HS-27A (cell line): ENCODE measurements at regions not wholly inside any gene's neighbourhood (a gene's known extent, or its start where the extent isn't known, plus 50 kb on each side); places are given as distances from the start of the nearest gene placed in this dataset.
A peak's percentile ranks its signal among the peaks of the same experiment; 100 is the strongest.

ENCODE experiments used
- DNase-seq: peaks from one replicate; pipeline ENCODE4 v3.0.0-alpha.2; 2012; ENCODE audit warnings: low read depth, missing footprints

DNA sequence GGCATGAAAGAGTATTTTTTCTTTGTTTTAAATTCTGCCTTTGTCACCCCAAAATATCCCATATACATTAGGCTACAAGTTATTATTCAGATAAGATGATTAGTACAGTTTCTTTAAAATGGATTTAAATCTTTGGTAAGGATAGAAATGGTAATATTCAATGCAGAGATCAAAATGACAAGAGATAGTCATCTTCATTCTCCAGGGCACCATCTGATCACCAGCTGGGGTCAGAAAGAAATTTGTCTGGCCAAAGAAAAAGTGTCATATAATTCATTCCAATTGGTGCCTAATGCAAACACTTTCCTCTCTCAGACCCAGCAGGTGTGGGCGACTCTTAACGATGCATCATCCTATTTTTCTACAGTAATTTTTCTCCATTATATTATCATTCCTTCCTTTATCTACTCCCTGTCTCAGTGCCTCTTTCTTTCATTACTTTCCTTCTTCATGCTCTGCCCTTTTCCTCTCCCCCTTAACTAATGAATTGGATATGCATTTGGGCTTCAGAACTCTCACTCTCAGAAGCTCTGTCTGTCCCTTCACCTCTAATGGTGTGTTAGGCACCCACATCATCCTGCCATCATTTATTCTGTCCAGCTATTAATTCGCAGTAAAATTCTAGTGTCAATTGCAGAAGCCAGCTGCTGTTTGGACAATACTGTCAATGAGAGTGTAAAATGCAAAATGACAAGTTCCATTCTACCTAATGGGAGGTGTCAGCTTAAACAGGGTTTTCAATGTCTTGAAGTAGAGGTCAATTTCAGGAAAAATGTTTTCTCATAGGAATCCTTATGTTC, 570.5 kb downstream of the TDRD15 start:
- no peak for DNase-seq

DNA sequence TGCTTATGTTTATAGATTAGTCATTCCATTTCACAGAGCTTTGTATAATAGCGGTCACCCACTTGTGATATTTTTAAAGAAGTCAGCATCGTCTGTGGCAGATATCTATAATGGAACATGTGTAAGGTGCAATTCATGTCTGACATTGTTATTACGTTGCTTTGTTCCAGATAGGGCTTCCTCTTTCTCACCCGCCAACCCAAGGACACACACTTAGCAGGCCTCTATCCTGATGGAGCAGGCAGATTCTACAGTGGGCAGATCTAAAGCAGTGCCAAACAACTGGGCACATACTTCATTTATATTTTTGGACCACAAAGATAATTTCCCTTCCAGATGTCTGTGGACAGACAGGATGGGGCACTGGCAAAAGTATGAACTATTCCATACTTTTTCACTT, 573.1 kb downstream of the TDRD15 start:
- no peak for DNase-seq

DNA sequence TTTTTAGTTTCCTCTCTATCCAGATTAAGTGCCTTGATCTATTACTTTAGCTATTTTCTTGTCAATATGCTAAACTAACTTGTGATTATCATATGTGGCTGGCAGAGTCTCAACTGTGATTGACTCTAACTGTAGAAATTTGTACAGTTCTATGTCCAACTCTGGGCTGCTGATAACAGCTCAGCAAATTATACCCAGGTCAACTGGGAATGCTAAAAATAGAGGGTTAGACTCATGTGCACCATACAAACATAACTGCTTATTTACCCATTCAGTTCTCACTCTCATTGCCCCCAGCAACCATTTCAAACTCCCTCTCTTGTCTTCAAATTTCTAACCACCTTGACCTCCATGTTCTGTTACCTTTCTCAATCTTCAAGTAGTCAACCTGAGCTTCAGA, 576.9 kb downstream of the TDRD15 start:
- no peak for DNase-seq

DNA sequence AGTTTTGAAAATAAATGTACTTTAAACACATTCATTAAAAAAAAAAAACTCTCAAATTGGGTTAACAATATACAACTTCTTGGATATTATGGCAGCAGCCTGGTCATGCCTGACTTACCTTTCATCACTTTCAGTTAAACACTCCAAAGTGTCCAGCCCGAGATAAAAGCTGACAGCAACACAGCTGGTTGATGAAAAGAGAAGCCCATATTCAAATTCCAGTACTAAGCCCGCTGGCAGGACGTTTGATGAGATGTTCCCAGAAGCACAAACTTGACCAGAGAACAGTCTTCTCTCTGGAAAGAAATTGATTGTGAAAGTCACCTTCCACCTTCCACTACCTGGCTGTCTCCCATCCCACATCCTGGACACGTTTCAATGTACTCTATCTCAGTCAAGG, 586.3 kb downstream of the TDRD15 start:
- no peak for DNase-seq

DNA sequence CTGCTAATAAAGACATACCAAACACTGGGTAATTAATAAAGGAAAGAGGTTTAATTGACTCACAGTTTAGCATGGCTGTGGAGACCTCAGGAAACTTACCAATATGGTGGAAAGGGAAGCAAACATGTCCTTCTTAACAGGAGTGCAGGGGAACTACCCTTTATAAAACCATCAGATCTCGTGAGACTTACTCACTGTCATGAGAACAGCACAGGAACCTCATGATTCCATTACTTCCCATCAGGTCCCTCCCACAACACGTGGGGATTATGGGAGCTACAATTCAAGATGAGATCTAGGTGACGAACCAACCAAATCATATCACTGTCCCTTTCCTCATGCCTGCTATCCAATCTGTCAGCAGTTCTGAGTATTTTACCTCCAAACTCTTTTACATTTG, 586.7 kb downstream of the TDRD15 start:
- DNase-seq: no peak

DNA sequence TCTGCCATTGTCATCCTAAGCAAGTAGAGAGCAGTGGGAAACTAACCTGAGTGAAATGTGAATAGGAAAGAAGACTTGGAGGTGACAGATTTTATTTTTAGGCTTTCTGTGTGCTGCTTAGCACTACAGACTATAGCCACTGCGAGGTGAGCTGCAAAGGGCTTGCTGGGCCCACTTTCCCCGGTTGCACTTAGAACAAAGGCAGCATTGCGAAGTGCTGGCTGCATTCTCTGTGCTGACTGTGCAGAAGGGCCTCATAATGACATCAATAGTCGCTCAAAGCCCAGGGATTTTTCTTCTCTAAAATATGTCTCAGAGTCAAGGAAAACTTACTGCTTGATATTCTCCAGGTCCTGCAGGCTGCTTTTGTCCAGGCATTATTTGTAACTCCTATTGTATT, 592.1 kb downstream of the TDRD15 start:
- DNase-seq: no peak

DNA sequence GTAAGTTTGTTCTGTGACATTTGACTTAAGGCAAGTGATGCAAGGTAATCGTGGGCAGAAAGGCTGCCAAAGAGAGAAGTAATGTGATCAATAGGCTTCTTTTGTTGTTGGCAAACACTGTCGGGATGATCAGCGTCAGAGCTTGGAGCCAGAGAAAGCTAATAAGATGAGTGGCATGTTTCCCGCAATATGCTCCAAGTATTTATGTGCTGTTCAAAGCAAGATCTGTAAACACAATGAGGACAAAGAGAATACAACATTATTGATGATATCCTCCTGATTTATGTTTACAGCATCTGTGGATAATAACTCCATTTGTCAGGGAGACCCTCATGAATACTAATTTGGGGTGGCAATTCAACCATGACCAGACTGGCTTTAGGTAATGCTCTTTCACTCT, 603.3 kb downstream of the TDRD15 start:
- DNase-seq: no peak

DNA sequence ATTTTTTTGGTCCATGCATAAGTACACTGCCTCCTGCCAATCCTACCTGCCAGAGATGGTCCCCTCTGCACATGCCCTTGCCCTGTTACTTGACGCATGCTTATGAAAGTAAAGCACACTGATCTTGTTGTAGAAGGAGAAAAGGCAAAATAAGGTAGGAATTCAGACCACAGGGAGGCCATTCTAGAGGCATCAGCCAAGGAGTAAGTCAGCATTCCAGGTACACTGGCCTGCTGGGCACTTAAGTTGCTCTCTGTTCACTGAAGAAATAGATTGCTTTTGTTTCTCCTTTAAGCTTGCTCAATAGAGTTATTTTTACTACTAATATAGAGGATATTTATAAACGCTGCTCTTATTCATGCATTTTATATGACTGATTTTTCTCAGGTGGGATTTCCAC, 604.4 kb downstream of the TDRD15 start:
- no peak for DNase-seq

DNA sequence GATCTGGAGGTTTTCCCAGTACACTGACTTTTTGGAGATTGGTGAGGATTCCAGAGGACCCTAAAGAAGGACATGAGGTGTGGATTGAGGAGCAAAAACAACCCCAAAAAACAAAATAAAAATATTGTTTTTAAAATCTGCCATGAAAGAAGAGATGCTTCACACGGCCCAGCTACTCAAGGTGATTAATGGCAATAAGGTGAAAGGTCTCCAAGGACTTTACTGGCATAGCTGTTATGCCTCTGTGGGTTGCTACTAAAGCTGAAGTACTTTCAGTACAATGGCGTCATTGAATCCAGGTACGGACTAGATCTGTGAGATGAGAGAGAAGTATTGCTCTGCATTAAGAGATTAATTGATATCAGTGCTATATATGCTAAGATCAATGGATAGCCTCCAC, 606.4 kb downstream of the TDRD15 start:
- DNase-seq: no peak

DNA sequence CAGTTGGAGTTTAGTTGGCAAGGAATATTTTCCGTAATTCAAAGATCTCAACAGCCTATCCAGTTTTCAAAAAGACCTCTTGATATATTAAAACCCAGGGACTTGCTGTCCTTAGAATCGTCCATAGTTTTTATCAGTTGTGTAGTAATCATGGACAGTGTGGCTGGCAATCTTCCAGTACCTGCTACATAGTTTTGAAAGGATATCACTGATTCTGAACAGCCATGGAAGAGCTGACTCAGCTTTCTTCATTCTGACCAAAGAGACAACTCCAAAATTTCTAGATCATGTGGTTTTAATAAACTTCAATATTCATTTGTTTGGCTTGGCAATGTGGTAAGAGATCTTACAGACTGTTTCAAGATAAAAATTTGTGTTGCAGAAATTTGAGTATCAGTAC, 616.7 kb downstream of the TDRD15 start:
- no peak for DNase-seq

DNA sequence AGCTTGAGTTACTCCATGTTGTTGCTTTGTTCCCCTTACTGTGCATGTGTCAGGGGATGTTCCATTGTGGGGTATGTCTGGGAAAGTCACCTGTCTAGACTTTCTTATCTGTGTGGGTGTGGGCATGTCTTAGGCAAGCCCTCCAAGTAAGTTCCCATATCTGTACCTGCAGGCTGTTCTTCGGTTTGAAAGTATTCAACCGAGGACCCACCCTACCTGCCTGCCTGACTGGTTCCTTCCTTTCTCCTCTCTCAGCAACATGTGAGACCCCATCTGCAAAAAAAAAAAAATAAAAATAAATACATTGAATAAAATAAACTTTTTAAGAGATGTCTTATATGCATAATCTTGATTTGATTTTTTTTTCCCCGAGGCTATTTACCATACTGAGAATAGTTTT, 622.7 kb downstream of the TDRD15 start:
- DNase-seq: no peak

DNA sequence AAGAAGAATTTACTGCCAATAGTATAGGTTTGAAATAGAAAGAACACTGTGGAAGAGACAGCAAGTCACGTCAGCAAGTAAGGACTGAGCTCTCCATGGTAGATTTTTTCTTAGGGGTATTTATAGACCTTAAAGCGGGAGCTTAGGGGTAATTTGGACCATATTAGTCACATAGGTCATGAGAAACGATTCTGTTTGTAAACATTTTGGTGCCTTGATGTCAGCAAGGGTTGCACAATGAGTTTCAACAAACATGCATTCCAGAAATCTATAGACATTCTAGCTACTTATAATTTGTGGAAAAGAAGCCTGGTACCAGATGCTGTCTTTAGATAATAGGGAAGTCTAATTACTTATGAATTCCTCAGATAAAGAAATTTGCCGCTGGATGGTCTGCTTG, 624.7 kb downstream of the TDRD15 start:
- DNase-seq: no peak

DNA sequence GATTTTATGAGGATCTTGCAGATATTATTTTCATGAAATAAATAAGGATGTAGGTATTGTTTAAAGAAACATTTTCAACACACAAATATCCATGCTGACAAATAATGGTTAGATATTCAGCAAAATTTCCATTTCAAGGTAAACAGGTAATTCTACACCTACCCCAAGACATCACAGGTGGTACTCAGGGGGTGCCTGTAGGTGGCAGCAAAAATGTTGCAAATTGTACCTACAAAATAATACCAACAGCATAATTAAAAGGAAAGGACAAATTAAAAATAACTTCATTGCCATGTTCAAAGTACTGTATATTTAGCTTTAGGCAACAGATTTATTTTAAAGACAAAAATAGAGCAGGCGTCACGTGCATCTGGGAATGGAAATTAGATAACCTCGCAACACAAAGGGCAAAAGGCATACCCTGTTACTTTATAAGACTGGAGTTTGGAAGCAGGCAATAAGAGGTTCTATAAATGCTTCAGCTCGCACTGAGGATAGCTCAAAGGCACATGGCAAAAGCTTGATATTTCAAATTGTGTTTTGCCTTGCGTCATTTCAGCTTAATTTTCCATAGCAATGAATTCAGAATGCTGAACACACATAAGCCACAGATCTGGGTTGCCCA, 630.5 kb downstream of the TDRD15 start:
- DNase-seq: no peak

DNA sequence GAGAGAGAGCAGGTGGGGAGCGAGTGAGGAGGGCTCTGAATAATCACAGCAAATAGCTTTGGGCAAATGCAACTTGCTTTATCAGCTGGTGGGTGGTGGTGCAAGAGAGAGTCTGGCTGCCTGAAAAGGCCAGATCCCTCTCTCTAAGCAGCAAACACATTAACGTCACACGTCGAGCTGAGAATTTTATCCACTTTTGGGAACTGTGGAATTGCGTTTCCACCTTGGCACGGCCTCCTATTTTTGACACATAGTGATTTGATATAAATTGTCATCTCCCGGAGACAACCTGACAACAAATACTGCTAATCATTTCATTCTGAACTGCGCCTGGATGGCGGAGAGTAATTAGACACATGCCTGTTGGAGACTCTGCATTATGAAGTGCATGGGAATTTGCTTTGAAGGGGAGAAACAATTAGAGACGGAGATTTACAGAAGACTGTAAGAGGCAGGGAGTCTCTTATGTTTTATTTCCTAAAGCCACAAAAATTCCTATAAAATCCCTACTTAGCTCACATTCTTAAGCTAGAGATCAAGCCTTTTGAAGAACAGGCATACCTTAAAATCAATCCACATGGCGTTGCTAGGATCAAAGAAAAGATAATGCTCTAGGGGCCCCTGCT, 634.1 kb downstream of the TDRD15 start:
- no peak for DNase-seq

DNA sequence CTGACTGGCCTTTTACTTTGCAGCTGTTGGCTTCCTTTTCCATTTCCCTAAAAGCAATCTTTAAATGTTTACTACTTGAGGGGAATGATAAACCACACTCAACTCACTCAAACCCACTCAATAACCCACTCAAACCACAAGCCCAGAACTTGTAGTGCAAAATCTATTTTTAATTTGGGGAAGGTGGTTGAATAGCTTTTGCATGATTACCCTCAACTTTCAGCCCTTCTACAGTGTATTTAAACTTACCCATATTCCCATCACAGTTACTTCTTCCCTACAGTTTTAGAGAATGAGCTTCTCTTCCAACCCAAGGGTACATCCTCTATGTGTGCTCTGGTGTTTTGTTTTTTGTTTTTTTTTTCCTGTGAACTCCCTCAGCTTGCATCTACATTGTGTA, 636.1 kb downstream of the TDRD15 start:
- no peak for DNase-seq

DNA sequence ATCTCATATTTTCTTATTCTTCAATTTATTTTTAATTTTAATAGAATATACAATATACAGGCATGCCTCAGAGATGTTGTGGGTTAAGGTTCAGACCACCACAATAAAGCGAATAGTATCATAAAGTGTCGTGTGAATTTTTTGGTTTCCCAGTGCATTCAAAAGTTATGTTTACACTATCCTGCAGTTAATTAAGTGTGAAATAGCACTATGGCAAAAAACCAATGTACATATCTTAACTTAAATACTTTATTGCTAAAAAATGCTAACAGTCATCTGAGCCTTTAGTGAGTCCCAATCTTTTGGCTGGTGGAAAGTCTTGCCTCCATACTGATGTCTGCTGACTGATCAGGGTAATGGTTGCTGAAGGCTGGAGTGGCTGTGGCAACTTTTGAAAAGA, 637.6 kb downstream of the TDRD15 start:
- DNase-seq: no peak

DNA sequence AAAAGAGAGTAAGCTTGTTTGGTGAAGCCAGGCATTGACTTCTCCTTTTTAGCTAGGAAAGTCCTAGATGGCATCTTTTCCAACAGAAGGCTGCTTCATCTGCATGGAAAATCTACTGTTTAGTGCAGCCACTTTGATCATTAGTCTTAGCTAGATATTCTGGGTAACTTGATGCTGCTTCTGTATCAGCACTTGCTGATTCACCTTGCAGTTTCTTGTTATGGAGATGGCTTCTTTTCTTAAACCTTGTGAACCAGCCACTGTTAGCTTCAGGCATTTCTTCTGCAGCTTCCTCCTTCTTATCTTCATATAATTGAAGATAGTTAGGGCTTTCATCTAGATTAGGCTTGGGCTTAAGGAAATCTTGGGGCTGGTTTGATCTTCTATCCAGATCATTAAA, 639.7 kb downstream of the TDRD15 start:
- DNase-seq: no peak

DNA sequence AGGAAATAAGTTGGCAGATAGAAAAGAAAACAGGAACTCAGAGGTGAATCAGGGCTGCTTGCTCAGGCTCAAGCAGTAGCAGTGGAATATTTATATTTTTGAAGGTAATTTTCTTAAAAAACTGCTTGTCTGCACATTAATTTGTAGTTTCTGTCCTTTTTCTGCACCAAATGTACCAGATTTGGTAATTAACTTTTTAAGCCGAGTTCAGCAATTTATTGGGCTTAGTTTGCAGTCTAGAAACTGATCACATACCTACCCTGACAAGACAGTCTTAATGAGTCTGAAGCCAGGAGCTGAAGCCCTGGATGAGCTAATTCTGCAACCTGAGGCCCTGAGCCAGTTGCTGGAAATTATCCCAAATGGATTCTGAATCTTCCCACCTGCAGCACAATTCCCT, 647.0 kb downstream of the TDRD15 start:
- DNase-seq: no peak

DNA sequence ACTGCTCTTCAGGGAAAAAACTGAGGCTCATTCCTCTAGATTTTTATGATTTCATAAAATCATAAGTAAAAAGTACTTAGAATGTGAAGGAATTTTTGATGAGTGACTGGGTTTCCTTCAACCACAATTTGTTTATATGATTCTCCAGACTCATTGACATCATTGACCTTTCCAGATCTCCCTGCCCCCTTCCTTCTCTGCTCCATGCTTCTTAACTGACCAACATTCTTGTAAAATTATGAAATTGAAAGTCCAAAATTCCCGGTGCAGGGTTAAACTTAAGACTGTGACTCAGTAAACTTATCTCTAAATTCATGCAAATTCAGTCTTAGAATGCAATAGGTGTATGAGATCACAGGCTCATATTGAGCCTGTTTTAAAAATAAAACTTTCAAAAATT, 648.9 kb downstream of the TDRD15 start:
- peak; percentile 87 for DNase-seq

DNA sequence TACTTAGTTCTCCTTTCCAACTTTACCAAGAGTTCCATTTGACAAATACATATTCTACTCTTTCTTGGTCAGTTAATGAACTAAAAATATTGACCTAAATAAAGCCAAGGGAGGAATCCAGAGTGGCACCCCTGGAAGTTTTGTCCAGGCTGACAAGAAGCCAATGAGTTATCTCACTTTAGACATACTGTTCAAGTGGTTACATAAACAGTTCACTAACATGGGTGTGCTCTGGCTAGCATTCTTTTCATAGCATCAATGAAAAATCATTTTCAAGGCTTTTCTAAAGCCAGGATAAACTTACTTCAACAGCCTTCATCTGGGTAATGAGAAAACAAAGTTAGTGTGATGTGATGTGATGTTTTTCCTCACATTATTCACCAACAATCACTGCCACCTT, 649.4 kb downstream of the TDRD15 start:
- DNase-seq: no peak

DNA sequence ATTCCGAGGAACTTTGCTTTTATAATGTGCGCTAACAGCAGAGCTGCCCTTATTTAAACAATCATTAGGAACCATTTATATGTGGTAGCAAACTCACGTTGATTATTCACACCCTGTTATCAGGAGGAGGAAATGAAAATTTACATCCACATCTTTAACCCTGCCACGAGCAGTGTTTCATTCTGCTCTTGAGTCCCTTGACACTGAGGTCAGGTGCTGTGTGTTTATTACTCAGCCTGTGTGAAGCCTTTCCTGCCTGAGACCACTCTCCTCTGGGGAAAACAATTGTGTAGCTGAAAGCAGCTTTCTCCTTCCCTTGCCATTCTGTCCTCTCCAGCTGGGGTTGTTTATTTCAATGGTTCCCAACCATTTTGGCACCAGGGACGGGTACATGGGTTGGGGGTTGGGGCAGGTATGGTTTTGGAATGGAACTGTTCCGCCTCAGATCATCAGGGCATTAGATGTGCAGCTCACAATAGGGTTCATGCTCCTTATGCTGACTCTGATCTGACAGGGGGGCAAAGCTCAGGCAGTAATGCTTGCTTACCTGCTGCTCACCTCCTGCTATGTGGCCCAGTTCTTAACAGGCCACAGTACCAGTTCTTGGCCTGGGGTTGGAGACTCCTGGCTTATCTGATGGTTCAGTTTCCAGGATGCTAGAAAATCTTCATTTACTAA, 651.1 kb downstream of the TDRD15 start:
- DNase-seq: no peak

DNA sequence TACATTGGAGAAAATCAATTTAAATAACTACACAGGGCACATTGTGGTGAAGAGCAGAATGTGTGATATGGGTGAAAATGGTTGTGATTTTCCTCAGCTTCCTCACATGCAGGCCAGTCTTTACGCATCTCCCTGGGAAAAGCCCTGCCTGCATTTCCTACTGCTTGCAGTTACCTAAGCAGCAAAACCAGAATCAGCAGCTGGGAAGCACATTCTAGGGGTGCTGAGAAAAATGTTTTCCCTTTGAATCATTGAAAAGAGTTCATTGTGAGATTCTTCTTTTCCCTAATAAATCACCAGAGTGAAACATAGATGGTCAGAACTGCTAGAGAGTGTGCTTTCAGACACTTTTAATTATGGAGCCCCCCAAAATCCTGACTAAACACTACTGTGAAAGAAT, 656.0 kb downstream of the TDRD15 start:
- no peak for DNase-seq

DNA sequence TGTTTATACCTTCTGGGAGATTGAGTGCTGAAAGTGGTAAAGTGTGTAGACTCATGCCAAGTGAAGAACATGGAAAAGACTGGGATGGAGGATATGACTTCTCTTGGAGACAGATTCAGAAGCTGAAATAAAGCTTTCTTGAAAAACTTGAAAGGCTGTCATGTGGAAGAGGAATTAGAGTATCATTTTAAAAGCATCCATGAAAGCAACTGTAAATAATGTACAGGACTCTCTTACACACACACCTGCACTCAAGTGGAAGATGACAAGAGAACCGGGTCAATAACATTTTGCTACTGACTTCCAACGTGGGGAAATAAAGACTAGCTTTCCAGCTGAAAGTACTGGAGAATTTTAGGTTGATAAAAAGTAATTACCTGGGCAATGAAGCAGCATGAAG, 658.2 kb downstream of the TDRD15 start:
- DNase-seq: no peak
